IMR-90 (cell line): ENCODE measurements at regions not wholly inside any gene's neighbourhood (a gene's known extent, or its start where the extent isn't known, plus 50 kb on each side); places are given as distances from the start of the nearest gene placed in this dataset.

ENCODE experiments used
- ATAC-seq: fragments of 200-7000 bp; cut with Tn5 transposase; 2 replicates; pipeline ENCODE4 v1.9.1; 2020; ENCODE audit warnings: low read depth, mild to moderate bottlenecking, moderate library complexity
- BruUV-seq: library from RNA; stranded (reverse); fragments of 400-500 nt; replicated peaks from 2 replicates; lab custom pipeline; 2021; lab: Mats Ljungman, UMichigan
- CTCF ChIA-PET: fragments of 300-600 bp; formaldehyde crosslinking; extraction: SDS; loops from one replicate; lab custom pipeline; 2021; ENCODE audit warnings: antibody characterized with exemption; lab: Yijun Ruan, JAX
- POLR2A ChIA-PET: fragments of 300-600 bp; sonication (Branson Sonifier 250); formaldehyde crosslinking; loops from one replicate; lab custom pipeline; 2022; ENCODE audit warnings: antibody characterized with exemption; ENCODE audit not compliant: unreplicated experiment; lab: Charles Lee
- DNase-seq: peaks from one replicate; pipeline ENCODE4 v3.0.0; 2013
- H2AFZ ChIP-seq: replicated peaks from 2 replicates; pipeline ENCODE3; 2013; ENCODE audit warnings: low read length, mild to moderate bottlenecking; ENCODE audit not compliant: poor library complexity
- H2AK5ac ChIP-seq: 2 replicates; pipeline ENCODE4 v1.6.1; 2013; ENCODE audit warnings: low read depth, low read length, inconsistent platforms
- H2AK9ac ChIP-seq: replicated peaks from 2 replicates; pipeline ENCODE3; 2013; ENCODE audit warnings: mild to moderate bottlenecking, low read depth, low read length, moderate library complexity; ENCODE audit not compliant: poor library complexity
- H2BK120ac ChIP-seq: 2 replicates; pipeline ENCODE4 v1.6.1; 2013; ENCODE audit warnings: low read depth, low read length, inconsistent platforms
- H2BK15ac ChIP-seq: 3 replicates; pipeline ENCODE4 v1.6.1; 2013; ENCODE audit warnings: low read depth, low read length, inconsistent platforms
- H2BK20ac ChIP-seq: 2 replicates; pipeline ENCODE4 v1.6.1; 2013; ENCODE audit warnings: low read depth, mild to moderate bottlenecking, inconsistent platforms, low read length, moderate library complexity
- H2BK5ac ChIP-seq: 2 replicates; pipeline ENCODE4 v1.6.1; 2013; ENCODE audit warnings: mild to moderate bottlenecking, low read depth, low read length, inconsistent platforms; ENCODE audit not compliant: poor library complexity, severe bottlenecking
- H3K14ac ChIP-seq: replicated peaks from 2 replicates; pipeline ENCODE4 v1.6.1; 2013; ENCODE audit warnings: low read depth, low read length, inconsistent platforms
- H3K18ac ChIP-seq: 2 replicates; pipeline ENCODE4 v1.6.1; 2013; ENCODE audit warnings: low read depth, low read length, control low read depth
- H3K23ac ChIP-seq: 2 replicates; pipeline ENCODE4 v1.6.1; 2013; ENCODE audit warnings: low read depth, low read length, inconsistent platforms
- H3K27ac ChIP-seq: 2 replicates; pipeline ENCODE4 v1.5.1; 2013; ENCODE audit warnings: mild to moderate bottlenecking, control low read depth, low read length; ENCODE audit not compliant: insufficient read depth
- H3K27me3 ChIP-seq: 2 replicates; pipeline ENCODE4 v1.6.1; 2013; ENCODE audit warnings: low read length; ENCODE audit not compliant: control insufficient read depth, insufficient read depth
- H3K36me3 ChIP-seq: 2 replicates; pipeline ENCODE4 v1.6.1; 2013; ENCODE audit warnings: low read length, mixed read lengths; ENCODE audit not compliant: control insufficient read depth, insufficient read depth
- H3K4ac ChIP-seq: 2 replicates; pipeline ENCODE4 v1.6.1; 2013; ENCODE audit warnings: low read depth, low read length, inconsistent platforms
- H3K4me1 ChIP-seq: 2 replicates; pipeline ENCODE4 v1.6.1; 2013; ENCODE audit warnings: low read length, mixed read lengths; ENCODE audit not compliant: control insufficient read depth, insufficient read depth
- H3K4me2 ChIP-seq: 2 replicates; pipeline ENCODE4 v1.6.1; 2013; ENCODE audit warnings: low read depth, mild to moderate bottlenecking, control low read depth, low read length, moderate library complexity
- H3K4me3 ChIP-seq: 2 replicates; pipeline ENCODE4 v1.5.1; 2013; ENCODE audit warnings: low read depth, mild to moderate bottlenecking, control low read depth, low read length, moderate library complexity; ENCODE audit not compliant: insufficient read depth
- H3K56ac ChIP-seq: 2 replicates; pipeline ENCODE4 v1.6.1; 2013; ENCODE audit warnings: low read length, inconsistent platforms; ENCODE audit not compliant: insufficient read depth; ENCODE audit errors: extremely low read depth
- H3K79me1 ChIP-seq, 2 experiments: 2 replicates each; pipeline ENCODE4 v1.6.1; 2013; ENCODE audit warnings: low read length in 2 of 2, inconsistent platforms in 1 of 2, low read depth in 1 of 2
- H3K9ac ChIP-seq: 2 replicates; pipeline ENCODE4 v1.6.1; 2013; ENCODE audit warnings: low read depth, low read length, control low read depth
- H3K9me1 ChIP-seq: 2 replicates; pipeline ENCODE4 v1.6.1; 2013; ENCODE audit warnings: low read length, inconsistent platforms; ENCODE audit not compliant: insufficient read depth
- H3K9me3 ChIP-seq: 2 replicates; pipeline ENCODE4 v1.6.1; 2013; ENCODE audit warnings: low read length; ENCODE audit not compliant: control insufficient read depth, insufficient read depth
- H4K20me1 ChIP-seq: 2 replicates; pipeline ENCODE4 v1.6.1; 2013; ENCODE audit warnings: low read length, inconsistent platforms; ENCODE audit not compliant: insufficient read depth
- H4K5ac ChIP-seq: 2 replicates; pipeline ENCODE4 v1.6.1; 2013; ENCODE audit warnings: mild to moderate bottlenecking, low read depth, low read length, control low read depth
- H4K8ac ChIP-seq, 2 experiments: 2 replicates each; pipeline ENCODE4 v1.6.1; 2013; ENCODE audit warnings: low read depth in 2 of 2, low read length in 2 of 2, control low read depth in 1 of 2, inconsistent platforms in 1 of 2
- H4K91ac ChIP-seq: 2 replicates; pipeline ENCODE4 v1.6.1; 2013; ENCODE audit warnings: low read depth, low read length, inconsistent platforms; ENCODE audit not compliant: insufficient read depth
- CEBPB ChIP-seq: IDR thresholded peaks from 2 replicates; pipeline ENCODE4 v1.6.1; 2012; ENCODE audit warnings: low read depth, low read length, improper control_type of control experiment
- CHD1 ChIP-seq: IDR thresholded peaks from 2 replicates; pipeline ENCODE4 v1.6.1; 2012; ENCODE audit warnings: low read depth, low read length, improper control_type of control experiment
- FOS ChIP-seq: fragments of 150-350 bp; IDR thresholded peaks from 2 replicates; pipeline ENCODE4 v1.6.1; 2016; ENCODE audit warnings: low read depth, low read length
- MAFK ChIP-seq: IDR thresholded peaks from 2 replicates; pipeline ENCODE4 v1.6.1; 2012; ENCODE audit warnings: low read depth, low read length, improper control_type of control experiment
- MAZ ChIP-seq: IDR thresholded peaks from 2 replicates; pipeline ENCODE4 v1.6.1; 2012; ENCODE audit warnings: low read depth, mild to moderate bottlenecking, low read length, improper control_type of control experiment, moderate library complexity, borderline replicate concordance
- MXI1 ChIP-seq: IDR thresholded peaks from 2 replicates; pipeline ENCODE4 v1.6.1; 2012; ENCODE audit warnings: low read depth, mild to moderate bottlenecking, low read length, moderate library complexity, borderline replicate concordance
- NFE2L2 ChIP-seq: fragments of 150-350 bp; IDR thresholded peaks from 2 replicates; pipeline ENCODE4 v1.6.1; 2016; ENCODE audit warnings: low read depth, mild to moderate bottlenecking, low read length
- POLR2A ChIP-seq: IDR thresholded peaks from 2 replicates; pipeline ENCODE4 v1.6.1; 2012; ENCODE audit warnings: mild to moderate bottlenecking, low read depth, low read length
- RAD21 ChIP-seq: IDR thresholded peaks from 2 replicates; pipeline ENCODE4 v1.6.1; 2012; ENCODE audit warnings: low read length, improper control_type of control experiment
- RCOR1 ChIP-seq: IDR thresholded peaks from 2 replicates; pipeline ENCODE4 v1.6.1; 2012; ENCODE audit warnings: mild to moderate bottlenecking, low read length, improper control_type of control experiment; ENCODE audit not compliant: insufficient replicate concordance
- RFX5 ChIP-seq: IDR thresholded peaks from 2 replicates; pipeline ENCODE4 v1.8.0; 2012; ENCODE audit warnings: low read depth, mild to moderate bottlenecking, low read length, moderate library complexity
- USF2 ChIP-seq: fragments of 150-350 bp; IDR thresholded peaks from 2 replicates; pipeline ENCODE4 v1.6.1; 2017; ENCODE audit warnings: mild to moderate bottlenecking, antibody characterized with exemption, low read length, low read depth
- WGBS, 2 experiments: methylation state at CpG; one replicate each; pipeline versions ENCODE4 v1.1.5 to v1.1.7; 2013; ENCODE audit warnings: missing lambda C conversion rate in 2 of 2; ENCODE audit not compliant: insufficient read length in 1 of 2; ENCODE audit errors: extremely low coverage in 2 of 2; 5-methylcytosine and 5-hydroxymethylcytosine counted together
- dilution Hi-C: fragments of 300-500 bp; cut with HindIII; formaldehyde crosslinking; loops from one replicate; pipeline ENCODE4 v1.14.3; 2018; ENCODE audit warnings: low sequenced_read_pairs; ENCODE audit not compliant: unreplicated experiment
- in situ Hi-C: fragments of 300-500 bp; cut with MboI; formaldehyde crosslinking; loops from 3 replicates; pipeline ENCODE4 v1.14.3; 2019; ENCODE audit warnings: low sequenced_read_pairs, inconsistent platforms, mixed read lengths
- intact Hi-C: fragments of 100-400 bp; cut with micrococcal nuclease; formaldehyde crosslinking; loops from 2 replicates; pipeline ENCODE4 v1.10.0; 2022
- TF ChIP-seq, protein P1 (sequence below): fragments of 150-350 bp; IDR thresholded peaks from 2 replicates; pipeline ENCODE4 v1.6.1; 2016; ENCODE audit warnings: low read depth, mild to moderate bottlenecking, low read length, moderate library complexity, borderline replicate concordance

GRCh38 chr13:52906122-52906903 is 57.9 kb upstream of the PCDH8 start:
- no peak for DNase-seq
- ATAC-seq = no peak
- in situ Hi-C loops = no loop called here
- Histone ChIP-seq H3K79me1 (no peaks in the 10 kb centered on the region), H2AK5ac (no peak overlapping the region), H3K4ac (no peak overlapping the region), H3K9me1 (no peaks in the 10 kb centered on the region), H2BK5ac (no peak overlapping the region), H2AK9ac (no peak overlapping the region), H4K91ac (no peak overlapping the region), H3K9ac (no peak overlapping the region), H2BK15ac (no peak overlapping the region), H3K18ac (no peak overlapping the region), H2BK20ac (no peak overlapping the region), H3K9me3 (no peaks in the 10 kb centered on the region), H4K8ac (no peak overlapping the region), H3K56ac (no peak overlapping the region), H3K4me2 (no peak overlapping the region), H4K20me1 (no peaks in the 10 kb centered on the region), H2BK120ac (no peak overlapping the region), H3K4me1 (no peaks in the 10 kb centered on the region), H3K27ac (no peak overlapping the region), H3K27me3 (no peaks in the 10 kb centered on the region), H3K14ac (no peak overlapping the region), H3K4me3 (no peak overlapping the region), H3K23ac (no peak overlapping the region), H2AFZ (no peak overlapping the region), H4K5ac (no peak overlapping the region), H3K36me3 (no peaks in the 10 kb centered on the region)
- intact Hi-C loops = no loop called here
- no TSS peak for BruUV-seq
- ChIA-PET CTCF (no interaction called here), POLR2A (no interaction called here)
- no peak for TF ChIP-seq RAD21
- no peak for TF ChIP-seq POLR2A
- TF ChIP-seq USF2 = no peak
- TF ChIP-seq MAZ = no peak
- no peak for TF ChIP-seq CHD1
- TF ChIP-seq MAFK = no peak
- TF ChIP-seq CEBPB = no peak
- no peak for TF ChIP-seq RCOR1
- TF ChIP-seq NFE2L2 = no peak
- TF ChIP-seq FOS = no peak
- no peak for TF ChIP-seq MXI1
- TF ChIP-seq RFX5 = no peak
- TF ChIP-seq, protein P1, sequence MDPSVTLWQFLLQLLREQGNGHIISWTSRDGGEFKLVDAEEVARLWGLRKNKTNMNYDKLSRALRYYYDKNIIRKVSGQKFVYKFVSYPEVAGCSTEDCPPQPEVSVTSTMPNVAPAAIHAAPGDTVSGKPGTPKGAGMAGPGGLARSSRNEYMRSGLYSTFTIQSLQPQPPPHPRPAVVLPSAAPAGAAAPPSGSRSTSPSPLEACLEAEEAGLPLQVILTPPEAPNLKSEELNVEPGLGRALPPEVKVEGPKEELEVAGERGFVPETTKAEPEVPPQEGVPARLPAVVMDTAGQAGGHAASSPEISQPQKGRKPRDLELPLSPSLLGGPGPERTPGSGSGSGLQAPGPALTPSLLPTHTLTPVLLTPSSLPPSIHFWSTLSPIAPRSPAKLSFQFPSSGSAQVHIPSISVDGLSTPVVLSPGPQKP = no peak
- 0% methylated on average over 4 of the region's 20 CpGs; no CpG with 5 or more reads in 1 of the 2 experiments for WGBS, 2 experiments
- dilution Hi-C loops = no loop called here
